ENCODE measurements at regions not wholly inside any gene's neighbourhood (a gene's known extent, or its start where the extent isn't known, plus 50 kb on each side); places are given as distances from the start of the nearest gene placed in this dataset.

DNA sequence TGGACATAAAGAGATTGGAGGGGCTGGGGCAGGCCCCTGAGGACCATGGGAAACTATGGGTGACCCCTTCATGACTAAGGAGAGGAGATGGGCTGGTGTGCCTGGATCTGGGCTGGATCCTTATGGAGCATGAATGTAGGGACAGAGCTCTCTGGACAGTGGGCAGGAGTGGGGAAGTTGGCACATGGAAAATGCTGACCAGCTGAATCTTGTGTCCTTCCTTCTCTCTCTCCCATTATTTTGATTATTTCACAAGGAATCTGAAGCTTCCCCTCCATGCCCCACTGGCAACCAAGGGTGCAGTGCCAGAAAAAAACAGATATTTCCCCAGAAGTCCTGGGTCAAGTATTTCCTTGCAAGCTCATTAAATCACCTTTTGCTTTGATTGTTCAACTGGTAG lies 175.2 kb downstream of the DHX35 start:
- no peaks in the 10 kb centered on the region for H3K36me3 ChIP-seq (ENCODE audit: low read length)

DNA sequence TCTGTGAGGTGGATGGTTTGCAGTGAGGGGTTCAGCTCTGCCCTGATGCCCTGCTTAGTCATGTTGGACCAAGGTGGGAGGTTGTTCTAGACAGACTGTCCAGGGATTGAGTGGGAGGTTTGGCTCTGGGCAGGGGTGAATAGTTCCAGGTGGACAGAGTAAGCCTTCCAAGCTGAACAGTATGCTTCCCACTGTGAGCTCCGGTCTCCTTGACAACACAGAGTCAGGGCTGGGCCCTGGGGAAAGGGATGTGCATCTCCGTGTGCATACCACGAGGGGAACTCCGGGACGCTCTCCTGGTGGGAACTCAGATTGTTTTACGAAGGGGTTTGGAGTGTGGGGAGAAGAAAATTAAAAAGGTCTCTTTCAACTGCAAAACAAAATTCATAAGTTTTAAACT lies 174.7 kb downstream of the DHX35 start:
- H3K27me3 ChIP-seq (ENCODE audit: low read length): no peaks in the 10 kb centered on the region
- no peaks in the 10 kb centered on the region for H3K9me3 ChIP-seq (ENCODE audit: insufficient read depth, low read length)
- H3K36me3 ChIP-seq (ENCODE audit: low read length): no peaks in the 10 kb centered on the region
- no peaks in the 10 kb centered on the region for H4K20me1 ChIP-seq (ENCODE audit: low read depth, low read length)
- no peak overlapping the region for H2AFZ ChIP-seq (ENCODE audit: low read depth, low read length, severe bottlenecking)
- no peaks in the 10 kb centered on the region for H3F3A ChIP-seq (ENCODE audit: insufficient read depth)
- H3K79me2 ChIP-seq (ENCODE audit: insufficient read depth, low read length): no peaks in the 10 kb centered on the region
- no peak overlapping the region for H3K27ac ChIP-seq (ENCODE audit: low read depth, low read length)
- TF ChIP-seq, protein P1, sequence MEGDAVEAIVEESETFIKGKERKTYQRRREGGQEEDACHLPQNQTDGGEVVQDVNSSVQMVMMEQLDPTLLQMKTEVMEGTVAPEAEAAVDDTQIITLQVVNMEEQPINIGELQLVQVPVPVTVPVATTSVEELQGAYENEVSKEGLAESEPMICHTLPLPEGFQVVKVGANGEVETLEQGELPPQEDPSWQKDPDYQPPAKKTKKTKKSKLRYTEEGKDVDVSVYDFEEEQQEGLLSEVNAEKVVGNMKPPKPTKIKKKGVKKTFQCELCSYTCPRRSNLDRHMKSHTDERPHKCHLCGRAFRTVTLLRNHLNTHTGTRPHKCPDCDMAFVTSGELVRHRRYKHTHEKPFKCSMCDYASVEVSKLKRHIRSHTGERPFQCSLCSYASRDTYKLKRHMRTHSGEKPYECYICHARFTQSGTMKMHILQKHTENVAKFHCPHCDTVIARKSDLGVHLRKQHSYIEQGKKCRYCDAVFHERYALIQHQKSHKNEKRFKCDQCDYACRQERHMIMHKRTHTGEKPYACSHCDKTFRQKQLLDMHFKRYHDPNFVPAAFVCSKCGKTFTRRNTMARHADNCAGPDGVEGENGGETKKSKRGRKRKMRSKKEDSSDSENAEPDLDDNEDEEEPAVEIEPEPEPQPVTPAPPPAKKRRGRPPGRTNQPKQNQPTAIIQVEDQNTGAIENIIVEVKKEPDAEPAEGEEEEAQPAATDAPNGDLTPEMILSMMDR (IDR thresholded peaks at IDR 0.05; ENCODE audit: insufficient read depth, low read length, poor library complexity, severe bottlenecking): no peak
- no peak for TF ChIP-seq EZH2phosphoT487 (conservative IDR thresholded peaks at IDR 0.05; ENCODE audit: low read length)
- H3K4me3 ChIP-seq (ENCODE audit: insufficient read depth, low read length, poor library complexity, severe bottlenecking): no peak overlapping the region
- no peak overlapping the region for H3K4me2 ChIP-seq (ENCODE audit: low read depth, low read length, poor library complexity, severe bottlenecking)
- H3K9me2 ChIP-seq (replicated peaks; ENCODE audit: insufficient read depth, low read length): no peaks in the 10 kb centered on the region
- no peak overlapping the region for H3K9ac ChIP-seq (ENCODE audit: low read length)

More for the DNA sequence above, 175.2 kb downstream of the DHX35 start:
- TF ChIP-seq EZH2phosphoT487 (conservative IDR thresholded peaks at IDR 0.05; ENCODE audit: low read length): no peak
- TF ChIP-seq, protein P1 (IDR thresholded peaks at IDR 0.05; ENCODE audit: insufficient read depth, low read length, poor library complexity, severe bottlenecking): no peak
- Histone ChIP-seq H3F3A (ENCODE audit: insufficient read depth) (no peaks in the 10 kb centered on the region), H3K79me2 (ENCODE audit: insufficient read depth, low read length) (no peaks in the 10 kb centered on the region), H3K4me3 (ENCODE audit: insufficient read depth, low read length, poor library complexity, severe bottlenecking) (no peak overlapping the region), H3K9me2 (replicated peaks; ENCODE audit: insufficient read depth, low read length) (no peaks in the 10 kb centered on the region), H3K9me3 (ENCODE audit: insufficient read depth, low read length) (no peaks in the 10 kb centered on the region), H4K20me1 (ENCODE audit: low read depth, low read length) (no peaks in the 10 kb centered on the region), H3K4me2 (ENCODE audit: low read depth, low read length, poor library complexity, severe bottlenecking) (no peak overlapping the region), H3K27me3 (ENCODE audit: low read length) (no peaks in the 10 kb centered on the region), H3K9ac (ENCODE audit: low read length) (no peak overlapping the region), H2AFZ (ENCODE audit: low read depth, low read length, severe bottlenecking) (no peak overlapping the region), H3K27ac (ENCODE audit: low read depth, low read length) (no peak overlapping the region)

DNA sequence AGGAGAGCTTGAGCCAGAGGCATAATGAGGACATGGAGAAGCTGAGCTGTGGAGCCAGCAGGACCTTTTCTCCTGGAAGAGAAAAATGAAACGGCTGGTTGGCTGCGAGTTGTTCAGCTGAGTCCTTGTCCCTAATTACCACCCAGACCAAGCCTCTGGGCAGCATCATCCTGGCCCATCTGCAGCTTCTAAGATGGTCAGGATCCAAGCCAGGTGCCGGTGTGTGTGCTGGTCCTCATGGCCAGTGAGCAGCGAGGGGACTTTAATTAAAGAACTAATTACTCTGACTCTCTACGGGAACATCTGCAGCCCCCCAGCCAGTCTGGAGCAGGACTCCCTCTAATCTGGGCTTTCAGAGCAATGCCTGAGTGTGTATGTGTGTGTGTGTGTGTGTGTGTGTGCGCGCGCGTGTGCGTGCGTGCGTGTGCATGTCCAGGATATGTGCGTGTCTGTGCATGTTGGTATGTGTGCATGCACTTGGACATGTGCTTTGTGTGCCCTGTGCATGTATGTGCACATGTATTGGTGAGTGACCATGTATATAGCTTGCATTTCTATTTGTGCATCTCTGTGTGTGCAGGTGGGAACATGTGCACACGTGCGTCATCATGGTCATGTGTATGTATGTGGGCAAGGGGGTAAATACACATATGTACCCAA lies 173.9 kb downstream of the DHX35 start:
- H3K9ac ChIP-seq (ENCODE audit: low read length): no peak overlapping the region
- no peaks in the 10 kb centered on the region for H3K9me2 ChIP-seq (replicated peaks; ENCODE audit: insufficient read depth, low read length)
- H3K79me2 ChIP-seq (ENCODE audit: insufficient read depth, low read length): no peaks in the 10 kb centered on the region
- H3K9me3 ChIP-seq (ENCODE audit: insufficient read depth, low read length): no peaks in the 10 kb centered on the region
- TF ChIP-seq EZH2phosphoT487 (conservative IDR thresholded peaks at IDR 0.05; ENCODE audit: low read length): no peak
- TF ChIP-seq, protein P1 (IDR thresholded peaks at IDR 0.05; ENCODE audit: insufficient read depth, low read length, poor library complexity, severe bottlenecking): no peak
- no peaks in the 10 kb centered on the region for H3K36me3 ChIP-seq (ENCODE audit: low read length)
- no peaks in the 10 kb centered on the region for H3F3A ChIP-seq (ENCODE audit: insufficient read depth)
- no peaks in the 10 kb centered on the region for H3K27me3 ChIP-seq (ENCODE audit: low read length)
- H4K20me1 ChIP-seq (ENCODE audit: low read depth, low read length): no peaks in the 10 kb centered on the region
- H3K27ac ChIP-seq (ENCODE audit: low read depth, low read length): no peak overlapping the region
- no peak overlapping the region for H3K4me3 ChIP-seq (ENCODE audit: insufficient read depth, low read length, poor library complexity, severe bottlenecking)
- H2AFZ ChIP-seq (ENCODE audit: low read depth, low read length, severe bottlenecking): no peak overlapping the region
- H3K4me2 ChIP-seq (ENCODE audit: low read depth, low read length, poor library complexity, severe bottlenecking): no peak overlapping the region

Measured in SU-DHL-6 (cell line).